ENCODE measurements at regions not wholly inside any gene's neighbourhood (a gene's known extent, or its start where the extent isn't known, plus 50 kb on each side); places are given as distances from the start of the nearest gene placed in this dataset.
A peak's percentile ranks its signal among the peaks of the same experiment; 100 is the strongest.

DNA sequence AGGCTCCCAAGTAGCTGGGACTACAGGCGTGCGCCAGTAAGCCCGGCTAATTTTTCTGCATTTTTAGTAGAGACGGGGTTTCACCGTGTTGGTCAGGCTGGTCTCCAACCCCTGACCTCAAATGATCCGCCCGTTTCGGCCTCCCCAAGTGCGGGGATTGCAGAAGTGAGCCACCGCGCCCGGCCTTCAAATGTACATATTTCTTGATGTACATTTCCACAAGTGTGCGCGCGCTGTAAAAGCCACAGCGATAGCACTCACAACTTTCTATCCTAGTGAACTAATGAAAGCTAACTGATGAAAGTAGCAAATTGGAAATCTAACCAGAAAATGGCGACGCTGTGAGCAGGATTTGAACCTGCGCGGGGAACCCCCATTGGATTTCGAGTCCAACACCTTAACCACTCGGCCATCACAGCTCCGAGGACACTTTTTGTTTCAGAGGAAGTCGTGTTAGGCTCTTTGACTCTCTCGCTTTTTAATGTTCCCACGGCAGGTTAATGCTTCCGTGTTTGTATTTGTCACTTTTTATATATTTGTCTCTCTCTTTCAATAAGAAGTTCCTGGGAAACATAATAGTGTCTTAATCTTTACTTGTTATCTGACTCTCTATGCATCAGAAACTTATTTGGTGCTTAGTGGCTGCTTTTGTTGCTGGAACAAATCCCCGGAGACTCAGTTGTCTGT, 199.4 kb upstream of the ZNF184 start (continued):
- TF ChIP-seq, protein P1, sequence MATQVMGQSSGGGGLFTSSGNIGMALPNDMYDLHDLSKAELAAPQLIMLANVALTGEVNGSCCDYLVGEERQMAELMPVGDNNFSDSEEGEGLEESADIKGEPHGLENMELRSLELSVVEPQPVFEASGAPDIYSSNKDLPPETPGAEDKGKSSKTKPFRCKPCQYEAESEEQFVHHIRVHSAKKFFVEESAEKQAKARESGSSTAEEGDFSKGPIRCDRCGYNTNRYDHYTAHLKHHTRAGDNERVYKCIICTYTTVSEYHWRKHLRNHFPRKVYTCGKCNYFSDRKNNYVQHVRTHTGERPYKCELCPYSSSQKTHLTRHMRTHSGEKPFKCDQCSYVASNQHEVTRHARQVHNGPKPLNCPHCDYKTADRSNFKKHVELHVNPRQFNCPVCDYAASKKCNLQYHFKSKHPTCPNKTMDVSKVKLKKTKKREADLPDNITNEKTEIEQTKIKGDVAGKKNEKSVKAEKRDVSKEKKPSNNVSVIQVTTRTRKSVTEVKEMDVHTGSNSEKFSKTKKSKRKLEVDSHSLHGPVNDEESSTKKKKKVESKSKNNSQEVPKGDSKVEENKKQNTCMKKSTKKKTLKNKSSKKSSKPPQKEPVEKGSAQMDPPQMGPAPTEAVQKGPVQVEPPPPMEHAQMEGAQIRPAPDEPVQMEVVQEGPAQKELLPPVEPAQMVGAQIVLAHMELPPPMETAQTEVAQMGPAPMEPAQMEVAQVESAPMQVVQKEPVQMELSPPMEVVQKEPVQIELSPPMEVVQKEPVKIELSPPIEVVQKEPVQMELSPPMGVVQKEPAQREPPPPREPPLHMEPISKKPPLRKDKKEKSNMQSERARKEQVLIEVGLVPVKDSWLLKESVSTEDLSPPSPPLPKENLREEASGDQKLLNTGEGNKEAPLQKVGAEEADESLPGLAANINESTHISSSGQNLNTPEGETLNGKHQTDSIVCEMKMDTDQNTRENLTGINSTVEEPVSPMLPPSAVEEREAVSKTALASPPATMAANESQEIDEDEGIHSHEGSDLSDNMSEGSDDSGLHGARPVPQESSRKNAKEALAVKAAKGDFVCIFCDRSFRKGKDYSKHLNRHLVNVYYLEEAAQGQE (IDR thresholded peaks at IDR 0.05; ENCODE audit: unreplicated experiment): no peak
- TF ChIP-seq, protein P2, sequence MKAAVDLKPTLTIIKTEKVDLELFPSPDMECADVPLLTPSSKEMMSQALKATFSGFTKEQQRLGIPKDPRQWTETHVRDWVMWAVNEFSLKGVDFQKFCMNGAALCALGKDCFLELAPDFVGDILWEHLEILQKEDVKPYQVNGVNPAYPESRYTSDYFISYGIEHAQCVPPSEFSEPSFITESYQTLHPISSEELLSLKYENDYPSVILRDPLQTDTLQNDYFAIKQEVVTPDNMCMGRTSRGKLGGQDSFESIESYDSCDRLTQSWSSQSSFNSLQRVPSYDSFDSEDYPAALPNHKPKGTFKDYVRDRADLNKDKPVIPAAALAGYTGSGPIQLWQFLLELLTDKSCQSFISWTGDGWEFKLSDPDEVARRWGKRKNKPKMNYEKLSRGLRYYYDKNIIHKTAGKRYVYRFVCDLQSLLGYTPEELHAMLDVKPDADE (IDR thresholded peaks at IDR 0.05): 0 out of 2 replicates have a peak, but pooled peaks have one; percentile 44
- 0 out of 2 replicates have a peak, but pooled peaks have one; percentile 62 for TF ChIP-seq ZNF114 (CRISPR knock-in tag; IDR thresholded peaks at IDR 0.05)

DNA sequence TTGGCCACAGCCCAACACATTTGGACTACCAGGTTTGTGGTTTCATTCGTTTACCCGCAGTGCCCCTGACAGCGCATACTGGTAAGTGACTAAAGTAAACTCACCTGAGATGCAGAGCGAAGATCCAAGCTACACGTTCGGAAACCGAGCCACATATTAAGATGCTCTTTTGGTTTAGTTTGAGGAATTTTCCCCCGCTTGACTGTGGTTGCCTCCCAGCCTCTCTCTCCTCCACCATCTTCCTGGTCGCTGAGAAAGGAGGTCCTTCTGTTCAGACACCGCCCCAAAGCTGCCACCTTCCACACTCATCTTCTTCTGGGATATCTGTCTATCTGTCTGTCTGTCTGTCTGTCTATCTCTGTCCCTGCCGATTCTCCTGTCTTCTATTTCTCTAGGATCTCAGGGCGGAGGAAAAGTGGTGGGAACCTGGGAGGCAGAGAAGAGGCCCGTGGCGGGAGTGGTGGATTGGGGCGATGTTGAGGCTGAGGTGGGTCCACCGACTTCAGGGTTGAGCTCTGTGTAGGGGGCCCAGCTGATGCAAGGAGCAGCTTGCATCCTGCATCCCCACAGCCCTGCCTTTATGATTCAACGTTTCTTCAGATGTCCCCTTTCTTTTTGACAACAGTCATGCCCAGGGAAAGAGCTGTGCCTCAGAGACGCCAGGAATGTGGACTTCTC, 196.9 kb upstream of the ZNF184 start:
- Histone ChIP-seq H3K4me2 (peak overlapping the region; percentile 67), H2AFZ (peak overlapping the region; percentile 77), H3K9me2 (ENCODE audit: insufficient read depth) (no peaks in the 10 kb centered on the region), H3K27me3 (ENCODE audit: insufficient read depth) (peaks cover 43% of the 10 kb centered on the region), H3K79me2 (replicated peaks; ENCODE audit: insufficient read depth) (no peaks in the 10 kb centered on the region), H3K36me3 (ENCODE audit: insufficient read depth) (no peaks in the 10 kb centered on the region), H4K20me1 (replicated peaks; ENCODE audit: insufficient read depth) (no peaks in the 10 kb centered on the region), H3F3A (replicated peaks; ENCODE audit: low read depth) (no peaks in the 10 kb centered on the region; the same call in 1 of the 2 replicates), H3K27ac (ENCODE audit: low read depth) (no peak overlapping the region), H3K4me1 (ENCODE audit: insufficient read depth) (peaks cover 10% of the 10 kb centered on the region; the same call in 1 of the 2 replicates), H3K4me3 (peak overlapping the region; percentile 71)
- Mint-ChIP-seq H3K27ac (no peak overlapping the region), H3K9me3 (peaks cover 10% of the 10 kb centered on the region; the same call in 2 of the 3 replicates), H3K4me3 (peak overlapping the region; percentile 81), H3K36me3 (ENCODE audit: low read depth) (no peaks in the 10 kb centered on the region), H3K4me1 (peaks cover 8% of the 10 kb centered on the region), H3K27me3 (ENCODE audit: insufficient read depth, low read depth, poor library complexity) (peaks cover 62% of the 10 kb centered on the region)
- ATAC-seq (peak; percentile 6), DNase-seq (ENCODE audit: low spot score) (peak; percentile 43)
- TF ChIP-seq NANOG (IDR thresholded peaks at IDR 0.05; ENCODE audit: borderline replicate concordance) (no peak), POLR2AphosphoS5 (IDR thresholded peaks at IDR 0.05; ENCODE audit: low read depth) (no peak), JUNB (IDR thresholded peaks at IDR 0.05; ENCODE audit: unreplicated experiment) (no peak)
- TF ChIP-seq, protein P2 (IDR thresholded peaks at IDR 0.05): no peak
- TF ChIP-seq, protein P3, sequence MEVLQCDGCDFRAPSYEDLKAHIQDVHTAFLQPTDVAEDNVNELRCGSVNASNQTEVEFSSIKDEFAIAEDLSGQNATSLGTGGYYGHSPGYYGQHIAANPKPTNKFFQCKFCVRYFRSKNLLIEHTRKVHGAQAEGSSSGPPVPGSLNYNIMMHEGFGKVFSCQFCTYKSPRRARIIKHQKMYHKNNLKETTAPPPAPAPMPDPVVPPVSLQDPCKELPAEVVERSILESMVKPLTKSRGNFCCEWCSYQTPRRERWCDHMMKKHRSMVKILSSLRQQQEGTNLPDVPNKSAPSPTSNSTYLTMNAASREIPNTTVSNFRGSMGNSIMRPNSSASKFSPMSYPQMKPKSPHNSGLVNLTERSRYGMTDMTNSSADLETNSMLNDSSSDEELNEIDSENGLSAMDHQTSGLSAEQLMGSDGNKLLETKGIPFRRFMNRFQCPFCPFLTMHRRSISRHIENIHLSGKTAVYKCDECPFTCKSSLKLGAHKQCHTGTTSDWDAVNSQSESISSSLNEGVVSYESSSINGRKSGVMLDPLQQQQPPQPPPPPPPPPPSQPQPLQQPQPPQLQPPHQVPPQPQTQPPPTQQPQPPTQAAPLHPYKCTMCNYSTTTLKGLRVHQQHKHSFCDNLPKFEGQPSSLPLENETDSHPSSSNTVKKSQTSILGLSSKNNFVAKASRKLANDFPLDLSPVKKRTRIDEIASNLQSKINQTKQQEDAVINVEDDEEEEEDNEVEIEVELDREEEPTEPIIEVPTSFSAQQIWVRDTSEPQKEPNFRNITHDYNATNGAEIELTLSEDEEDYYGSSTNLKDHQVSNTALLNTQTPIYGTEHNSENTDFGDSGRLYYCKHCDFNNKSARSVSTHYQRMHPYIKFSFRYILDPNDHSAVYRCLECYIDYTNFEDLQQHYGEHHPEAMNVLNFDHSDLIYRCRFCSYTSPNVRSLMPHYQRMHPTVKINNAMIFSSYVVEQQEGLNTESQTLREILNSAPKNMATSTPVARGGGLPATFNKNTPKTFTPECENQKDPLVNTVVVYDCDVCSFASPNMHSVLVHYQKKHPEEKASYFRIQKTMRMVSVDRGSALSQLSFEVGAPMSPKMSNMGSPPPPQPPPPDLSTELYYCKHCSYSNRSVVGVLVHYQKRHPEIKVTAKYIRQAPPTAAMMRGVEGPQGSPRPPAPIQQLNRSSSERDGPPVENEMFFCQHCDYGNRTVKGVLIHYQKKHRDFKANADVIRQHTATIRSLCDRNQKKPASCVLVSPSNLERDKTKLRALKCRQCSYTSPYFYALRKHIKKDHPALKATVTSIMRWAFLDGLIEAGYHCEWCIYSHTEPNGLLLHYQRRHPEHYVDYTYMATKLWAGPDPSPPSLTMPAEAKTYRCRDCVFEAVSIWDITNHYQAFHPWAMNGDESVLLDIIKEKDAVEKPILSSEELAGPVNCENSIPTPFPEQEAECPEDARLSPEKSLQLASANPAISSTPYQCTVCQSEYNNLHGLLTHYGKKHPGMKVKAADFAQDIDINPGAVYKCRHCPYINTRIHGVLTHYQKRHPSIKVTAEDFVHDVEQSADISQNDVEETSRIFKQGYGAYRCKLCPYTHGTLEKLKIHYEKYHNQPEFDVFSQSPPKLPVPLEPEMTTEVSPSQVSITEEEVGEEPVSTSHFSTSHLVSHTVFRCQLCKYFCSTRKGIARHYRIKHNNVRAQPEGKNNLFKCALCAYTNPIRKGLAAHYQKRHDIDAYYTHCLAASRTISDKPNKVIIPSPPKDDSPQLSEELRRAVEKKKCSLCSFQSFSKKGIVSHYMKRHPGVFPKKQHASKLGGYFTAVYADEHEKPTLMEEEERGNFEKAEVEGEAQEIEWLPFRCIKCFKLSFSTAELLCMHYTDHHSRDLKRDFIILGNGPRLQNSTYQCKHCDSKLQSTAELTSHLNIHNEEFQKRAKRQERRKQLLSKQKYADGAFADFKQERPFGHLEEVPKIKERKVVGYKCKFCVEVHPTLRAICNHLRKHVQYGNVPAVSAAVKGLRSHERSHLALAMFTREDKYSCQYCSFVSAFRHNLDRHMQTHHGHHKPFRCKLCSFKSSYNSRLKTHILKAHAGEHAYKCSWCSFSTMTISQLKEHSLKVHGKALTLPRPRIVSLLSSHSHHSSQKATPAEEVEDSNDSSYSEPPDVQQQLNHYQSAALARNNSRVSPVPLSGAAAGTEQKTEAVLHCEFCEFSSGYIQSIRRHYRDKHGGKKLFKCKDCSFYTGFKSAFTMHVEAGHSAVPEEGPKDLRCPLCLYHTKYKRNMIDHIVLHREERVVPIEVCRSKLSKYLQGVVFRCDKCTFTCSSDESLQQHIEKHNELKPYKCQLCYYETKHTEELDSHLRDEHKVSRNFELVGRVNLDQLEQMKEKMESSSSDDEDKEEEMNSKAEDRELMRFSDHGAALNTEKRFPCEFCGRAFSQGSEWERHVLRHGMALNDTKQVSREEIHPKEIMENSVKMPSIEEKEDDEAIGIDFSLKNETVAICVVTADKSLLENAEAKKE (CRISPR knock-in tag; IDR thresholded peaks at IDR 0.05): no peak
